H1 (cell line): ENCODE measurements at regions not wholly inside any gene's neighbourhood (a gene's known extent, or its start where the extent isn't known, plus 50 kb on each side); places are given as distances from the start of the nearest gene placed in this dataset.

ENCODE experiments used
- RAD21 ChIP-seq, 2 experiments: IDR thresholded peaks in 1 of 2; conservative IDR thresholded peaks in 1 of 2; 2 replicates each; pipeline ENCODE4 v1.6.1; 2011; ENCODE audit warnings: low read depth in 2 of 2, low read length in 2 of 2, improper control_type of control experiment in 1 of 2, inconsistent platforms in 1 of 2, mild to moderate bottlenecking in 1 of 2, moderate library complexity in 1 of 2
- SIRT6 ChIP-seq: IDR thresholded peaks from one replicate; pipeline ENCODE4 v1.7.1; 2012; ENCODE audit warnings: low read length, inconsistent platforms
- TEAD4 ChIP-seq: IDR thresholded peaks from 2 replicates; pipeline ENCODE4 v1.6.1; 2012; ENCODE audit warnings: low read depth, low read length, inconsistent platforms, mixed read lengths
- ZNF274 ChIP-seq: IDR thresholded peaks from 2 replicates; pipeline ENCODE4 v1.7.0; 2012; ENCODE audit warnings: low read length, borderline replicate concordance; ENCODE audit errors: extremely low read depth

DNA sequence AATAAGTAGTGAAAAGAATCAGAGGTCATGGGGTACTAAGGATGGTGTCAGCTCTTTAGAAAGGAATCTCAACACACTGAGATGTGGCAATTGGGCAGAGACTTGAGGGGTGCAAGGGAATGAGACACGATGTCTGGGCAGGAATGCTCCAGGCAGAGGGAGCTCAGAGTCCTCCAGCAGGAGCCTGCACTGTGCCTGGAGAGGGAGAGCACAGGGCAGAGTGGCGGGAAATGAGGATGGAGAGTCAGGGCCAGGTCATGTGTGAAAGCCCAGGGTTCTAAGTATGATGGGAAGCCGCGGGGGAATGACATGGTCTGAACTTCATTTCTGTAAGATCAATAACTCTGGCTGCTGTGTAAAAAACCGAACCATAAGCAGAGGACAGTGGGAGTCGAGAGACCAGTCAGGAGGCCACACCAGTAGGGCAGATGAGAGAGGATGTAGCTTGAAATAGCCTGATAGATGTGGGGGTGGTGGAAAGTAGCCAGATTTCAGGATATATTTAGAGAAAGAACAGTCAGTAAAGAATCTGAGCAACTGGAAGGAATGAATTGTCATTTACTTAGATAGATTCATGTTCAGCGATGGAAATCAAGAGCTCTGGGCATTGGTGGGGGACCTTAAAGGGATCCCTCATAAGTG lies 133.4 kb upstream of the DTNBP1 start (continued):
- TF ChIP-seq RAD21 (IDR thresholded peaks at IDR 0.05 in 1 of 2, conservative IDR thresholded peaks at IDR 0.05 in 1 of 2; ENCODE audit: low read depth in 2 of 2, low read length in 2 of 2), result no peak
- no peak for TF ChIP-seq ZNF274
- no peak for TF ChIP-seq SIRT6
- no peak for TF ChIP-seq TEAD4
